T-cell (primary cell): ENCODE measurements at regions not wholly inside any gene's neighbourhood (a gene's known extent, or its start where the extent isn't known, plus 50 kb on each side); places are given as distances from the start of the nearest gene placed in this dataset.
"Not testable (repeated sequence)": the region's sequence is repeated elsewhere in the genome, so short reads cannot be mapped to it uniquely, and the experiment has no call there.

Source experiments
- ATAC-seq, 4 experiments: fragments of 200-7000 bp in 3 of 4; fragments of 150-1000 bp in 1 of 4; cut with Tn5 transposase; replicated peaks in 1 of 4; 1 replicate in 3 of 4; 2 replicates in 1 of 4; pipeline ENCODE4 v1.10.0; 2021; ENCODE audit warnings: moderate library complexity in 3 of 4, mild to moderate bottlenecking in 2 of 4, moderate number of reproducible peaks in 1 of 4
- CTCF ChIA-PET, 2 donors: fragments of 300-600 bp; sonication (Branson Sonifier 250); formaldehyde crosslinking; loops; one replicate each; lab custom pipeline; 2022; ENCODE audit warnings: antibody characterized with exemption in 2 of 2; lab: Charles Lee
- POLR2A ChIA-PET, 2 donors: fragments of 300-600 bp; sonication (Branson Sonifier 250); formaldehyde crosslinking; loops; one replicate each; lab custom pipeline; 2022; ENCODE audit warnings: antibody characterized with exemption in 2 of 2; lab: Charles Lee
- DNase-seq, 35 experiments: peaks; one replicate each; pipeline versions ENCODE4 v3.0.0 to v3.0.0-alpha.2; 2013 to 2023
- H3K27ac ChIP-seq: one replicate; pipeline ENCODE4 v1.5.1; 2013; ENCODE audit warnings: low read length
- H3K27me3 ChIP-seq, 2 experiments: replicated peaks in 1 of 2; 1 replicate in 1 of 2; 2 replicates in 1 of 2; pipeline versions ENCODE4 v1.6.1 to v1.7.0; 2013; ENCODE audit warnings: low read length in 1 of 2, mixed read lengths in 1 of 2; ENCODE audit not compliant: control insufficient read depth in 2 of 2, insufficient read depth in 2 of 2; ENCODE audit errors: extremely low read depth in 1 of 2
- H3K36me3 ChIP-seq, 2 donors: 1 replicate in 1 of 2; 2 replicates in 1 of 2; pipeline versions ENCODE4 v1.6.1 to v1.7.0; 2013; ENCODE audit warnings: low read length in 1 of 2; ENCODE audit not compliant: control insufficient read depth in 2 of 2, insufficient read depth in 1 of 2; ENCODE audit errors: extremely low read depth in 1 of 2
- H3K4me1 ChIP-seq, 2 experiments: 1 replicate in 1 of 2; 2 replicates in 1 of 2; pipeline versions ENCODE4 v1.6.1 to v1.7.0; 2013; ENCODE audit warnings: low read length in 2 of 2, mixed read lengths in 1 of 2; ENCODE audit not compliant: insufficient read depth in 2 of 2, control insufficient read depth in 1 of 2; ENCODE audit errors: extremely low read depth in 1 of 2
- H3K4me3 ChIP-seq, 2 donors: 1 replicate in 1 of 2; 2 replicates in 1 of 2; pipeline versions ENCODE4 v1.5.1 to v1.7.0; 2013; ENCODE audit warnings: mild to moderate bottlenecking in 2 of 2, low read length in 1 of 2, moderate library complexity in 1 of 2; ENCODE audit not compliant: control insufficient read depth in 1 of 2; ENCODE audit errors: extremely low read depth in 1 of 2
- H3K9me3 ChIP-seq: 2 replicates; pipeline ENCODE4 v1.7.0; 2013
- H3K27ac Mint-ChIP-seq, 2 donors: one replicate each; pipeline ENCODE4 v1.8.0; 2020 to 2021; ENCODE audit warnings: mild to moderate bottlenecking in 2 of 2, mixed read lengths in 2 of 2
- H3K27me3 Mint-ChIP-seq, 2 donors: one replicate each; pipeline ENCODE4 v1.8.0; 2021 to 2022; ENCODE audit warnings: mixed read lengths in 2 of 2
- H3K36me3 Mint-ChIP-seq: one replicate; pipeline ENCODE4 v1.8.0; 2021; ENCODE audit warnings: mixed read lengths
- H3K4me1 Mint-ChIP-seq, 3 donors: one replicate each; pipeline ENCODE4 v1.8.0; 2020 to 2022; ENCODE audit warnings: mixed read lengths in 3 of 3, mild to moderate bottlenecking in 1 of 3
- H3K4me3 Mint-ChIP-seq, 3 donors: one replicate each; pipeline ENCODE4 v1.8.0; 2020 to 2022; ENCODE audit warnings: mild to moderate bottlenecking in 3 of 3, mixed read lengths in 3 of 3, moderate library complexity in 3 of 3
- H3K9me3 Mint-ChIP-seq, 3 donors: one replicate each; pipeline ENCODE4 v1.8.0; 2020 to 2022; ENCODE audit warnings: mixed read lengths in 3 of 3
- WGBS: methylation state at CpG from one replicate; pipeline ENCODE4 v1.1.5; 2013; ENCODE audit warnings: missing lambda C conversion rate; ENCODE audit not compliant: insufficient coverage; 5-methylcytosine and 5-hydroxymethylcytosine counted together

DNA sequence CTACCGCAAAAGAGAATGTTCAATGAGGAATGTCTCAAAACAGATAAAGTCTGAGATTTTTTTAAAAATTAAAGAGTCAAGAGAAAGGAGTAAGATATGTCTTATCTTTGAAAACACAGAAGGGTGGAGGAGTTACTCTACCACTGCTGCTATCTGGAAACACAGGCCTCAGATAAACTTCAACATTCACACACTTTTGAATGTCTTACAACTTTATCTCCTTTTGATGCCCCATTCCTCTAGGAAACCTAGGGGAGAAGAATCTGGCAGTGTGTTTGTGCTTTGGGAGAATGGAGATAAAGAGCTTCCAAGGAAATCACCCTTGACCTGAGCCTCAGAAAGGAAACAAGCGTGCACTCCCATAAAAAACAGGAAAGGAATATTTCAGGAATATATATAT is 468.2 kb downstream of the PLOD2 start:
- Mint-ChIP-seq H3K9me3 (peaks cover 0 to 4% (median 0%) of the 10 kb centered on the region in 3 donors), H3K4me1 (no peaks in the 10 kb centered on the region), H3K36me3 (no peaks in the 10 kb centered on the region), H3K27ac (no peak overlapping the region), H3K4me3 (no peak overlapping the region), H3K27me3 (no peaks in the 10 kb centered on the region)
- Histone ChIP-seq H3K27ac (no peak overlapping the region), H3K4me3 (no peak overlapping the region), H3K9me3 (no peaks in the 10 kb centered on the region), H3K36me3 (no peaks in the 10 kb centered on the region), H3K27me3 (no peaks in the 10 kb centered on the region), H3K4me1 (no peaks in the 10 kb centered on the region)
- no CpG with 5 or more reads among the region's 2 CpGs for WGBS
- POLR2A ChIA-PET = no interaction called here
- CTCF ChIA-PET = no interaction called here
- no peak for DNase-seq
- no peak for ATAC-seq

DNA sequence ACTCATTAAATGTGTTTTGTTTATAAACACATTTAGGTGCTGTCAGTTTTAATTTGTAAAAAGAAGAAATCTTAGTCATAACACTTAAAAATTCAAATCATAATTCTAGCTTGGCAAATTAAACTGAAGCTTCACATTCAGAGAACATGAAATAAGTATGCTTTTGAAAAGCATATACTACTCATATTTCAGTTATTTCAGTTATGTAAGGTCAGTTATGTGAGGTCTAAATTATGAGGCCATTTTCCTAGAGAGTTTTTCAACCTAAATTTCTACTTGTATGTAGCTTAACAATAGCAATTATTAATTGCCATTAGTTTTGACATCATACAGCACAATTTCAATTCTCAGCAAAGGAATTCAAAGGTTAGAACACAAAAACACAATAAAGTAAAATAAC is 465.0 kb downstream of the PLOD2 start:
- no peak overlapping the region for H3K4me3 ChIP-seq
- Mint-ChIP-seq H3K4me3 (no peak overlapping the region), H3K27ac (no peak overlapping the region), H3K36me3 (no peaks in the 10 kb centered on the region), H3K27me3 (no peaks in the 10 kb centered on the region), H3K4me1 (no peaks in the 10 kb centered on the region), H3K9me3 (peaks cover 0 to 4% (median 0%) of the 10 kb centered on the region in 3 donors)
- H3K36me3 ChIP-seq = no peaks in the 10 kb centered on the region
- DNase-seq (no peak), ATAC-seq (no peak)
- POLR2A ChIA-PET = no interaction called here
- H3K27ac ChIP-seq = no peak overlapping the region
- H3K9me3 ChIP-seq = no peaks in the 10 kb centered on the region
- CTCF ChIA-PET = no interaction called here
- no peaks in the 10 kb centered on the region for H3K27me3 ChIP-seq
- H3K4me1 ChIP-seq = no peaks in the 10 kb centered on the region

DNA sequence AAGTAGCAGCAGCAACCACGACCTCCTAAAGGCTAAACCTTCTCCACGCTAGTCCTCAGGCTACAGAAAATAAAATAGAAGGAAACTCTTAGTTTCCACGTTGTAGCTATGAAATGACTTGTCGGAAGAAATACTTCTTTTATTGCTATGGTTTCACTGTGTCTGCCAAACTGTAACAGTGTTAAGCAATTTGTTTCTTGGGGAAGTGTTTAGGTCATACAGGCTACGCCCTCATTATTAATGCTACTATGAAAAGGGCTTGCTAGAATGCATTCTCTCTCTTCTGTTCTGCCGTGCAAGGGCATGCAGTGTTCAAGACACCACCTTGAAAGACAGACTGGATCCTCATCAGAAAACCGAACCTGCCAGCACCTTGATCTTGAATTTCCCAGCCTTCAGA is 462.7 kb downstream of the PLOD2 start:
- no peak overlapping the region for H3K27ac Mint-ChIP-seq
- 83% methylated on average over 2 of the region's 7 CpGs for WGBS
- CTCF ChIA-PET = no interaction called here

DNA sequence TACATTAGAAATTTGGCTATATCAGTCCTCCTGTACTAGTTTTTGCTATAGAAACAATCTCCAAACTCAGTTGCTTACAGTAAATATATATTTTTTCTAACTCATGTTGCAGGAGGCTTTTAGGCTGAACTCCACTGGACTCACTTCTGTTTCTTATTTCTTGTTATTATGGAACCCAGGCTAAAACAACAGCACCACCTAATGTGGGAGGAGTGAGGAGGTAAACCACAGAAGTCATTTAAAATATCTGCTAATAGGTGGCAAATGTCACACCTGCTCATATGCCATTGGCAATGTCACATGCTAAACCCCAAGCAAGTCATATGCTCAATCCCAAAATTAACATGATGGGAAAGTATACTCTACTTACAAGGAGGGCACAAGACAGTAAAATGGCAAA is 462.2 kb downstream of the PLOD2 start:
- DNase-seq (no peak), ATAC-seq (no peak)
- Mint-ChIP-seq H3K36me3 (no peaks in the 10 kb centered on the region), H3K4me3 (no peak overlapping the region), H3K9me3 (peaks cover 0 to 8% (median 4%) of the 10 kb centered on the region in 3 donors), H3K4me1 (no peaks in the 10 kb centered on the region), H3K27ac (no peak overlapping the region), H3K27me3 (no peaks in the 10 kb centered on the region)
- Histone ChIP-seq H3K27ac (no peak overlapping the region), H3K4me3 (no peak overlapping the region), H3K4me1 (no peaks in the 10 kb centered on the region), H3K27me3 (no peaks in the 10 kb centered on the region), H3K36me3 (no peaks in the 10 kb centered on the region), H3K9me3 (no peaks in the 10 kb centered on the region)
- POLR2A ChIA-PET = no interaction called here
- CTCF ChIA-PET = no interaction called here

More for the DNA sequence above, 462.7 kb downstream of the PLOD2 start:
- Mint-ChIP-seq H3K27me3 (no peaks in the 10 kb centered on the region), H3K9me3 (peaks cover 0 to 8% (median 4%) of the 10 kb centered on the region in 3 donors), H3K4me3 (no peak overlapping the region), H3K4me1 (no peaks in the 10 kb centered on the region), H3K36me3 (no peaks in the 10 kb centered on the region)
- ATAC-seq (no peak), DNase-seq (no peak)
- no peak overlapping the region for H3K4me3 ChIP-seq
- no peaks in the 10 kb centered on the region for H3K9me3 ChIP-seq
- POLR2A ChIA-PET = no interaction called here
- H3K27ac ChIP-seq = no peak overlapping the region
- no peaks in the 10 kb centered on the region for H3K27me3 ChIP-seq
- H3K4me1 ChIP-seq = no peaks in the 10 kb centered on the region
- no peaks in the 10 kb centered on the region for H3K36me3 ChIP-seq

DNA sequence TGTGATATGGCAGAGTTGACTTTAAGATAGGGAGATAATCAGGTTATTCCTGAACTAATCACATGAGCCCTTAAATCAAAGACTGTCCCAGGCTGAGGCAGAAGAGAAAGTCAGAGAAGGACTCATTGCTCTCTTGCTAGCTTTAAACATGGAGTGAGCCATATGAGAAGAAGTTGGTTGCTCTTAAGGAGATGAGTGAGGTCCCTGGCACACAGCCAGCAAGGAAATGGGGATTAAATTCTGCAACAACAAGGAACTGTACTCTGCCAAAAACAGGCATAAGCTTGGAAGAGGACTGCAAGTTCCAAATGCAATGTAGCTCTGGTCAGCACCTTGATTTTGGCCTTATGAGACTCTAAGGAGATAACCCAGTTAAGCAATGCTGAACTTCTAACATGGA is 457.0 kb downstream of the PLOD2 start:
- Mint-ChIP-seq H3K9me3 (peaks cover 0 to 8% (median 6%) of the 10 kb centered on the region in 3 donors), H3K36me3 (no peaks in the 10 kb centered on the region), H3K27me3 (no peaks in the 10 kb centered on the region), H3K27ac (no peak overlapping the region), H3K4me1 (no peaks in the 10 kb centered on the region), H3K4me3 (no peak overlapping the region)
- Histone ChIP-seq H3K9me3 (no peaks in the 10 kb centered on the region), H3K4me1 (no peaks in the 10 kb centered on the region), H3K27me3 (no peaks in the 10 kb centered on the region), H3K4me3 (no peak overlapping the region), H3K36me3 (no peaks in the 10 kb centered on the region), H3K27ac (no peak overlapping the region)
- ATAC-seq (no peak), DNase-seq (no peak)
- ChIA-PET POLR2A (interaction anchor here in 1 of 2 donors (0.6 kb wide), 1 partner anchor 41 kb away, joined by 3 read pairs; no protein-coding TSS in a partner anchor), CTCF (no interaction called here)

DNA sequence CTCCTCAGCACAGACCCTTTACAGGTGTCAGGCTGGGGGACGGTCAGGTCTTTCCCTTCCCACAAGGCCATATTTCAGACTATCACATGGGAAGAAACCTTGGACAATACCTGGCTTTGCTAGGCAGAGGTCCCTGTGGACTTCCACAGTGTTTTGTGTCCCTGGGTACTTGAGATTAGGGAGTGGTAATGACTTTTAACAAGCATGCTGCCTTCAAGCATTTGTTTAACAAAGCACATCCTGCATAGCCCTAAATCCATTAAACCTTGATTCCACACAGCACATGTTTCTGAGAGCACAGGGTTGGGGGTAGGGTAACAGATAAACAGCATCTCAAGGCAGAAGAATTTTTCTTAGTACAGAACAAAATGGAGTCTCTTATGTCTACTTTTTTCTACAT is 451.2 kb downstream of the PLOD2 start:
- H3K36me3 ChIP-seq, H3K27ac Mint-ChIP-seq, H3K4me1 Mint-ChIP-seq, H3K27ac ChIP-seq, H3K36me3 Mint-ChIP-seq, H3K9me3 Mint-ChIP-seq, H3K4me3 Mint-ChIP-seq, CTCF ChIA-PET, H3K4me1 ChIP-seq, POLR2A ChIA-PET, ATAC-seq, H3K27me3 Mint-ChIP-seq, H3K27me3 ChIP-seq, H3K9me3 ChIP-seq, H3K4me3 ChIP-seq, DNase-seq: not testable (repeated sequence)
- WGBS = no CpG with 5 or more reads among the region's 1 CpG

DNA sequence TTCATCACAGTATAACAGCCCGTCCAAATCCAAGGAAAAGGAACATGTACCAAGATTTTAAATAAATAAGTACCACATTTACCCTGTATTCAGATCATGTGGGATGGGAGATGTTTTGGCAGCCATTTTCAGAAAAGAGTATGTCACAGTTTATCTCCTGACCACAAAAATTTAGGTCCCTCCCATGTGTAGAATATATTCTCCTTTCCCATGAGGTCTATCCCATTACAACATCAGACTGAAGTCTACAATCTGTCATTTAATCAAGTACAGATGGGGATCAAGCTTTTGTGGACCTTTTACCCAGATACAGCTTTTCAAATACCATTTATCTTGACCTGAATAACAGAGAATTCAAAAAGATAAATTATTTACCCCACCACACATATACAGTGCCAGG is 444.5 kb downstream of the PLOD2 start:
- no peak for ATAC-seq
- ChIA-PET POLR2A (no interaction called here), CTCF (no interaction called here)
- no peaks in the 10 kb centered on the region for H3K36me3 Mint-ChIP-seq
- Histone ChIP-seq H3K9me3 (no peaks in the 10 kb centered on the region), H3K27ac (no peak overlapping the region), H3K4me1 (no peaks in the 10 kb centered on the region), H3K4me3 (no peak overlapping the region), H3K36me3 (no peaks in the 10 kb centered on the region), H3K27me3 (no peaks in the 10 kb centered on the region)
- no peak overlapping the region for H3K4me3 Mint-ChIP-seq
- H3K27me3 Mint-ChIP-seq = no peaks in the 10 kb centered on the region
- no CpG with 5 or more reads among the region's 1 CpG for WGBS
- no peaks in the 10 kb centered on the region for H3K4me1 Mint-ChIP-seq
- DNase-seq = no peak
- peaks cover 0 to 3% (median 2%) of the 10 kb centered on the region in 3 donors for H3K9me3 Mint-ChIP-seq
- no peak overlapping the region for H3K27ac Mint-ChIP-seq
